GM23338 (cell line): ENCODE measurements at regions not wholly inside any gene's neighbourhood (a gene's known extent, or its start where the extent isn't known, plus 50 kb on each side); places are given as distances from the start of the nearest gene placed in this dataset.

Experiments
- ATAC-seq: fragments of 200-7000 bp; cut with Tn5 transposase; 3 replicates; pipeline ENCODE4 v1.9.1; 2020
- DNase-seq: peaks from one replicate; pipeline ENCODE4 v3.0.0-alpha.2; 2015; ENCODE audit warnings: low spot score
- H2AFZ ChIP-seq: fragments of 200-600 bp; sonication (generic); 2 replicates; pipeline ENCODE4 v1.8.0; 2016; ENCODE audit warnings: antibody characterized with exemption, mild to moderate bottlenecking, moderate library complexity
- H3F3A ChIP-seq: fragments of 200-600 bp; sonication (generic); replicated peaks from 2 replicates; pipeline ENCODE4 v1.8.0; 2017; ENCODE audit warnings: antibody characterized with exemption, mixed run types, low read depth
- H3K27ac ChIP-seq: fragments of 200-600 bp; sonication (generic); 2 replicates; pipeline ENCODE4 v1.6.1; 2016; ENCODE audit warnings: low read depth
- H3K27me3 ChIP-seq: fragments of 200-600 bp; sonication (generic); 2 replicates; pipeline ENCODE4 v1.8.0; 2016; ENCODE audit warnings: mild to moderate bottlenecking, mixed run types, moderate library complexity; ENCODE audit not compliant: insufficient read depth
- H3K36me3 ChIP-seq: fragments of 200-600 bp; sonication (generic); 2 replicates; pipeline ENCODE4 v1.8.0; 2016; ENCODE audit warnings: mild to moderate bottlenecking; ENCODE audit not compliant: insufficient read depth
- H3K4me1 ChIP-seq: fragments of 200-600 bp; sonication (generic); 2 replicates; pipeline ENCODE4 v1.8.0; 2016; ENCODE audit warnings: mild to moderate bottlenecking, moderate library complexity; ENCODE audit not compliant: insufficient read depth
- H3K4me2 ChIP-seq: fragments of 200-600 bp; sonication (generic); 2 replicates; pipeline ENCODE4 v1.7.1; 2017; ENCODE audit warnings: mixed run types
- H3K4me3 ChIP-seq: fragments of 200-600 bp; sonication (generic); 2 replicates; pipeline ENCODE4 v1.6.1; 2016; ENCODE audit warnings: mixed run types
- H3K79me2 ChIP-seq: fragments of 200-600 bp; sonication (generic); replicated peaks from 2 replicates; pipeline ENCODE4 v1.8.0; 2017; ENCODE audit warnings: mild to moderate bottlenecking; ENCODE audit not compliant: insufficient read depth
- H3K9me2 ChIP-seq: fragments of 200-600 bp; sonication (generic); 2 replicates; pipeline ENCODE4 v1.8.0; 2017; ENCODE audit not compliant: insufficient read depth
- H4K20me1 ChIP-seq: fragments of 200-600 bp; sonication (generic); replicated peaks from 2 replicates; pipeline ENCODE4 v1.8.0; 2017; ENCODE audit warnings: mild to moderate bottlenecking; ENCODE audit not compliant: insufficient read depth
- H3K27ac Mint-ChIP-seq: 2 replicates; pipeline ENCODE4 v1.8.0; 2020; ENCODE audit warnings: inconsistent platforms, mild to moderate bottlenecking, moderate library complexity, mixed read lengths
- H3K27me3 Mint-ChIP-seq: 3 replicates; pipeline ENCODE4 v1.8.0; 2022; ENCODE audit warnings: low read depth, mild to moderate bottlenecking, moderate library complexity, mixed read lengths, inconsistent platforms; ENCODE audit not compliant: insufficient read depth, poor library complexity
- H3K36me3 Mint-ChIP-seq: 3 replicates; pipeline ENCODE4 v1.8.0; 2021; ENCODE audit warnings: low read depth, mild to moderate bottlenecking, inconsistent platforms, moderate library complexity, mixed read lengths
- H3K4me1 Mint-ChIP-seq: 3 replicates; pipeline ENCODE4 v1.8.0; 2020; ENCODE audit warnings: mild to moderate bottlenecking, inconsistent platforms, mixed read lengths
- H3K4me3 Mint-ChIP-seq: 3 replicates; pipeline ENCODE4 v1.8.0; 2021; ENCODE audit warnings: moderate library complexity, mild to moderate bottlenecking, inconsistent platforms, mixed read lengths
- H3K9me3 Mint-ChIP-seq: 3 replicates; pipeline ENCODE4 v1.8.0; 2020; ENCODE audit warnings: moderate library complexity, mild to moderate bottlenecking, inconsistent platforms, mixed read lengths
- CREB1 ChIP-seq: fragments of 250-450 bp; sonication (Bioruptor Pico); IDR thresholded peaks from 2 replicates; pipeline ENCODE4 v1.5.0; 2020; ENCODE audit warnings: low read depth, mild to moderate bottlenecking, moderate library complexity
- EZH2 ChIP-seq: fragments of 200-600 bp; sonication (generic); IDR thresholded peaks from one replicate; pipeline ENCODE4 v1.8.0; 2017; ENCODE audit warnings: antibody characterized with exemption, mild to moderate bottlenecking, low read depth; ENCODE audit not compliant: unreplicated experiment
- EZH2phosphoT487 ChIP-seq: fragments of 200-600 bp; sonication (generic); IDR thresholded peaks from one replicate; pipeline ENCODE4 v1.8.1; 2018; ENCODE audit warnings: antibody characterized with exemption; ENCODE audit not compliant: unreplicated experiment
- NANOG ChIP-seq: IDR thresholded peaks from 2 replicates; pipeline ENCODE4 v1.6.1; 2016; ENCODE audit warnings: antibody characterized with exemption, borderline replicate concordance
- POLR2AphosphoS5 ChIP-seq: IDR thresholded peaks from 2 replicates; pipeline ENCODE4 v1.6.1; 2016; ENCODE audit warnings: antibody characterized with exemption, low read depth
- STAT1 ChIP-seq: IDR thresholded peaks from one replicate; pipeline ENCODE4 v1.6.1; 2016; ENCODE audit warnings: antibody characterized with exemption; ENCODE audit not compliant: unreplicated experiment
- ZNF114 ChIP-seq: fragments of 250-450 bp; sonication (Bioruptor Pico); IDR thresholded peaks from 2 replicates; pipeline ENCODE4 v1.5.0; 2020; ENCODE audit warnings: mild to moderate bottlenecking, moderate library complexity
- ZNF331 ChIP-seq: fragments of 250-450 bp; sonication (Bioruptor Pico); IDR thresholded peaks from 2 replicates; pipeline ENCODE4 v1.5.0; 2020; ENCODE audit warnings: low read depth, mild to moderate bottlenecking, moderate library complexity
- TF ChIP-seq, protein P1 (sequence below), 2 experiments: fragments of 200-600 bp in 1 of 2; sonication (generic) in 1 of 2; conservative IDR thresholded peaks; 2 replicates each; pipeline versions ENCODE4 v1.5.1 to v1.6.1; 2016 to 2017; ENCODE audit warnings: antibody characterized with exemption in 2 of 2, low read depth in 2 of 2, mild to moderate bottlenecking in 2 of 2, moderate library complexity in 1 of 2
- TF ChIP-seq, protein P2 (sequence below): IDR thresholded peaks from one replicate; pipeline ENCODE4 v1.6.1; 2018; ENCODE audit warnings: antibody characterized with exemption; ENCODE audit not compliant: unreplicated experiment
- TF ChIP-seq, protein P3 (sequence below): fragments of 250-450 bp; sonication (Bioruptor Pico); IDR thresholded peaks from 2 replicates; pipeline ENCODE4 v1.5.0; 2020; ENCODE audit warnings: mild to moderate bottlenecking, moderate library complexity

DNA sequence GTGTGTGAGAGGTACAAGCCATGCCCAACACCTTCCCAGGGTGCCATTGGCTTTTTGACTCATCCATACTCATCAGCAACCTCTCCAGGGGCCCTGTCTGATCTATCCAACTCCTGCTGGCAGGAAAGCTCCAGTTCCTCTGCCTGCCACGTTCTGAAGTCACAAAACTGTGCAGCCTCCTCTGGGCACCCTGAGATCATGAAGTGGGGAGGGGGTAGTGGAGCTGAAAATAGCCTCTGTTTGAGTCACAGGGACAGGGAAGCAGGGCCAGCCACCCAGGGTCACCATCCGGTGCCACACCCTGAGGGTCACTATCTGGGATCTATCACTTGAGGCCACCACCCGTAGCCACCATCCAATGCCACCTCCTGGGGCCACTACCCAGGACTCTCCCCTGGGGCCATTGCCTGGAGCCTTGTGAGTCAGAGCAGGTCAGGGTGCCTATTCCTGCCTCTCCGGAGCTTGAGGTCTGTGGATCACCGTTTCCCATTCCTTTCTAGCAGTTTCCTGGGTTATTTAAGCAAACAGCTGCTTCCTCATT, 172.1 kb downstream of the NUFIP1 start:
- peaks cover 24% of the 10 kb centered on the region for H3K4me1 ChIP-seq
- H3K27ac Mint-ChIP-seq: 0 out of 2 replicates have a peak overlapping the region, but pooled peaks have one; percentile 16
- TF ChIP-seq ZNF331 (CRISPR knock-in tag): no peak
- no peak for TF ChIP-seq ZNF114
- TF ChIP-seq, protein P1, sequence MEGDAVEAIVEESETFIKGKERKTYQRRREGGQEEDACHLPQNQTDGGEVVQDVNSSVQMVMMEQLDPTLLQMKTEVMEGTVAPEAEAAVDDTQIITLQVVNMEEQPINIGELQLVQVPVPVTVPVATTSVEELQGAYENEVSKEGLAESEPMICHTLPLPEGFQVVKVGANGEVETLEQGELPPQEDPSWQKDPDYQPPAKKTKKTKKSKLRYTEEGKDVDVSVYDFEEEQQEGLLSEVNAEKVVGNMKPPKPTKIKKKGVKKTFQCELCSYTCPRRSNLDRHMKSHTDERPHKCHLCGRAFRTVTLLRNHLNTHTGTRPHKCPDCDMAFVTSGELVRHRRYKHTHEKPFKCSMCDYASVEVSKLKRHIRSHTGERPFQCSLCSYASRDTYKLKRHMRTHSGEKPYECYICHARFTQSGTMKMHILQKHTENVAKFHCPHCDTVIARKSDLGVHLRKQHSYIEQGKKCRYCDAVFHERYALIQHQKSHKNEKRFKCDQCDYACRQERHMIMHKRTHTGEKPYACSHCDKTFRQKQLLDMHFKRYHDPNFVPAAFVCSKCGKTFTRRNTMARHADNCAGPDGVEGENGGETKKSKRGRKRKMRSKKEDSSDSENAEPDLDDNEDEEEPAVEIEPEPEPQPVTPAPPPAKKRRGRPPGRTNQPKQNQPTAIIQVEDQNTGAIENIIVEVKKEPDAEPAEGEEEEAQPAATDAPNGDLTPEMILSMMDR (conservative IDR thresholded peaks at IDR 0.05; ENCODE audit: low read depth in 2 of 2): no peak
- TF ChIP-seq, protein P2, sequence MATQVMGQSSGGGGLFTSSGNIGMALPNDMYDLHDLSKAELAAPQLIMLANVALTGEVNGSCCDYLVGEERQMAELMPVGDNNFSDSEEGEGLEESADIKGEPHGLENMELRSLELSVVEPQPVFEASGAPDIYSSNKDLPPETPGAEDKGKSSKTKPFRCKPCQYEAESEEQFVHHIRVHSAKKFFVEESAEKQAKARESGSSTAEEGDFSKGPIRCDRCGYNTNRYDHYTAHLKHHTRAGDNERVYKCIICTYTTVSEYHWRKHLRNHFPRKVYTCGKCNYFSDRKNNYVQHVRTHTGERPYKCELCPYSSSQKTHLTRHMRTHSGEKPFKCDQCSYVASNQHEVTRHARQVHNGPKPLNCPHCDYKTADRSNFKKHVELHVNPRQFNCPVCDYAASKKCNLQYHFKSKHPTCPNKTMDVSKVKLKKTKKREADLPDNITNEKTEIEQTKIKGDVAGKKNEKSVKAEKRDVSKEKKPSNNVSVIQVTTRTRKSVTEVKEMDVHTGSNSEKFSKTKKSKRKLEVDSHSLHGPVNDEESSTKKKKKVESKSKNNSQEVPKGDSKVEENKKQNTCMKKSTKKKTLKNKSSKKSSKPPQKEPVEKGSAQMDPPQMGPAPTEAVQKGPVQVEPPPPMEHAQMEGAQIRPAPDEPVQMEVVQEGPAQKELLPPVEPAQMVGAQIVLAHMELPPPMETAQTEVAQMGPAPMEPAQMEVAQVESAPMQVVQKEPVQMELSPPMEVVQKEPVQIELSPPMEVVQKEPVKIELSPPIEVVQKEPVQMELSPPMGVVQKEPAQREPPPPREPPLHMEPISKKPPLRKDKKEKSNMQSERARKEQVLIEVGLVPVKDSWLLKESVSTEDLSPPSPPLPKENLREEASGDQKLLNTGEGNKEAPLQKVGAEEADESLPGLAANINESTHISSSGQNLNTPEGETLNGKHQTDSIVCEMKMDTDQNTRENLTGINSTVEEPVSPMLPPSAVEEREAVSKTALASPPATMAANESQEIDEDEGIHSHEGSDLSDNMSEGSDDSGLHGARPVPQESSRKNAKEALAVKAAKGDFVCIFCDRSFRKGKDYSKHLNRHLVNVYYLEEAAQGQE: no peak
- no peak for TF ChIP-seq NANOG
- no peak for TF ChIP-seq CREB1
- TF ChIP-seq EZH2: no peak
- no peak for TF ChIP-seq EZH2phosphoT487
- TF ChIP-seq POLR2AphosphoS5: no peak
- no peak for TF ChIP-seq STAT1
- H3K36me3 Mint-ChIP-seq: no peaks in the 10 kb centered on the region
- no peaks in the 10 kb centered on the region for H4K20me1 ChIP-seq
- H3K27me3 Mint-ChIP-seq: peaks cover 4% of the 10 kb centered on the region
- no peaks in the 10 kb centered on the region for H3K36me3 ChIP-seq
- H3K27me3 ChIP-seq: no peaks in the 10 kb centered on the region
- no peaks in the 10 kb centered on the region for H3K9me3 Mint-ChIP-seq
- no peak overlapping the region for H3K4me3 Mint-ChIP-seq
- H3K4me2 ChIP-seq: peak overlapping the region; percentile 46
- H3K9me2 ChIP-seq: no peaks in the 10 kb centered on the region; the same call in 1 of the 2 replicates
- no peaks in the 10 kb centered on the region for H3K79me2 ChIP-seq
- H3F3A ChIP-seq: no peaks in the 10 kb centered on the region
- no peak overlapping the region for H3K4me3 ChIP-seq
- H3K27ac ChIP-seq: no peak overlapping the region
- H3K4me1 Mint-ChIP-seq: peaks cover 34% of the 10 kb centered on the region
- ATAC-seq (no peak), DNase-seq (no peak)
- peak overlapping the region; percentile 1 for H2AFZ ChIP-seq

DNA sequence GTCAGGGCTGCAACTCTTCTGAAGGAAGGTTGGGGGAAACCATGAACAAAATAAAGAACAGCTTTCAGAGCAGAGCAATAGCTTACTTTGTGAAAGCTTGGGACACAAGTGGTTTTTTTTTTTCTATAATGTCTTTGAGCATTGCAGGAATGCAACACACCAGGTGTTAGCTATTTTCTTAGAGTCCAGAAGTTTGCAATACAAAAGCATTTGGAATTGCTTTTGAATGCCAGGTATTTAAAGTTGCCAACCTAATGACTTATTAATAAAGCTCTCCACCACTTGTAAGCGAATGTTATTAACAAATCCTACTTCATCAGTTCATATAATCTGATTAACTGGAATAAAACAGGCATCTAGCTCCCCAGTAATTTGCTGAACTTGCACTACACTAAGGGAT, 172.6 kb downstream of the NUFIP1 start:
- Mint-ChIP-seq H3K36me3 (no peaks in the 10 kb centered on the region), H3K27ac (no peak overlapping the region), H3K27me3 (peaks cover 4% of the 10 kb centered on the region), H3K9me3 (no peaks in the 10 kb centered on the region), H3K4me1 (peaks cover 34% of the 10 kb centered on the region), H3K4me3 (no peak overlapping the region)
- no peak overlapping the region for H3K4me3 ChIP-seq
- H3K27ac ChIP-seq: no peak overlapping the region
- 0 out of 2 replicates have a peak overlapping the region, but pooled peaks have one; percentile 5 for H2AFZ ChIP-seq
- H3F3A ChIP-seq: no peaks in the 10 kb centered on the region
- peaks cover 24% of the 10 kb centered on the region for H3K4me1 ChIP-seq
- H3K36me3 ChIP-seq: no peaks in the 10 kb centered on the region
- H3K27me3 ChIP-seq: no peaks in the 10 kb centered on the region
- no peak for ATAC-seq
- H3K4me2 ChIP-seq: peak overlapping the region; percentile 46; the same call in 1 of the 2 replicates
- H3K9me2 ChIP-seq: no peaks in the 10 kb centered on the region; the same call in 1 of the 2 replicates
- no peaks in the 10 kb centered on the region for H4K20me1 ChIP-seq
- no peaks in the 10 kb centered on the region for H3K79me2 ChIP-seq
- DNase-seq: no peak
- TF ChIP-seq NANOG (no peak), EZH2 (no peak), ZNF114 (no peak), EZH2phosphoT487 (no peak)
- TF ChIP-seq, protein P3, sequence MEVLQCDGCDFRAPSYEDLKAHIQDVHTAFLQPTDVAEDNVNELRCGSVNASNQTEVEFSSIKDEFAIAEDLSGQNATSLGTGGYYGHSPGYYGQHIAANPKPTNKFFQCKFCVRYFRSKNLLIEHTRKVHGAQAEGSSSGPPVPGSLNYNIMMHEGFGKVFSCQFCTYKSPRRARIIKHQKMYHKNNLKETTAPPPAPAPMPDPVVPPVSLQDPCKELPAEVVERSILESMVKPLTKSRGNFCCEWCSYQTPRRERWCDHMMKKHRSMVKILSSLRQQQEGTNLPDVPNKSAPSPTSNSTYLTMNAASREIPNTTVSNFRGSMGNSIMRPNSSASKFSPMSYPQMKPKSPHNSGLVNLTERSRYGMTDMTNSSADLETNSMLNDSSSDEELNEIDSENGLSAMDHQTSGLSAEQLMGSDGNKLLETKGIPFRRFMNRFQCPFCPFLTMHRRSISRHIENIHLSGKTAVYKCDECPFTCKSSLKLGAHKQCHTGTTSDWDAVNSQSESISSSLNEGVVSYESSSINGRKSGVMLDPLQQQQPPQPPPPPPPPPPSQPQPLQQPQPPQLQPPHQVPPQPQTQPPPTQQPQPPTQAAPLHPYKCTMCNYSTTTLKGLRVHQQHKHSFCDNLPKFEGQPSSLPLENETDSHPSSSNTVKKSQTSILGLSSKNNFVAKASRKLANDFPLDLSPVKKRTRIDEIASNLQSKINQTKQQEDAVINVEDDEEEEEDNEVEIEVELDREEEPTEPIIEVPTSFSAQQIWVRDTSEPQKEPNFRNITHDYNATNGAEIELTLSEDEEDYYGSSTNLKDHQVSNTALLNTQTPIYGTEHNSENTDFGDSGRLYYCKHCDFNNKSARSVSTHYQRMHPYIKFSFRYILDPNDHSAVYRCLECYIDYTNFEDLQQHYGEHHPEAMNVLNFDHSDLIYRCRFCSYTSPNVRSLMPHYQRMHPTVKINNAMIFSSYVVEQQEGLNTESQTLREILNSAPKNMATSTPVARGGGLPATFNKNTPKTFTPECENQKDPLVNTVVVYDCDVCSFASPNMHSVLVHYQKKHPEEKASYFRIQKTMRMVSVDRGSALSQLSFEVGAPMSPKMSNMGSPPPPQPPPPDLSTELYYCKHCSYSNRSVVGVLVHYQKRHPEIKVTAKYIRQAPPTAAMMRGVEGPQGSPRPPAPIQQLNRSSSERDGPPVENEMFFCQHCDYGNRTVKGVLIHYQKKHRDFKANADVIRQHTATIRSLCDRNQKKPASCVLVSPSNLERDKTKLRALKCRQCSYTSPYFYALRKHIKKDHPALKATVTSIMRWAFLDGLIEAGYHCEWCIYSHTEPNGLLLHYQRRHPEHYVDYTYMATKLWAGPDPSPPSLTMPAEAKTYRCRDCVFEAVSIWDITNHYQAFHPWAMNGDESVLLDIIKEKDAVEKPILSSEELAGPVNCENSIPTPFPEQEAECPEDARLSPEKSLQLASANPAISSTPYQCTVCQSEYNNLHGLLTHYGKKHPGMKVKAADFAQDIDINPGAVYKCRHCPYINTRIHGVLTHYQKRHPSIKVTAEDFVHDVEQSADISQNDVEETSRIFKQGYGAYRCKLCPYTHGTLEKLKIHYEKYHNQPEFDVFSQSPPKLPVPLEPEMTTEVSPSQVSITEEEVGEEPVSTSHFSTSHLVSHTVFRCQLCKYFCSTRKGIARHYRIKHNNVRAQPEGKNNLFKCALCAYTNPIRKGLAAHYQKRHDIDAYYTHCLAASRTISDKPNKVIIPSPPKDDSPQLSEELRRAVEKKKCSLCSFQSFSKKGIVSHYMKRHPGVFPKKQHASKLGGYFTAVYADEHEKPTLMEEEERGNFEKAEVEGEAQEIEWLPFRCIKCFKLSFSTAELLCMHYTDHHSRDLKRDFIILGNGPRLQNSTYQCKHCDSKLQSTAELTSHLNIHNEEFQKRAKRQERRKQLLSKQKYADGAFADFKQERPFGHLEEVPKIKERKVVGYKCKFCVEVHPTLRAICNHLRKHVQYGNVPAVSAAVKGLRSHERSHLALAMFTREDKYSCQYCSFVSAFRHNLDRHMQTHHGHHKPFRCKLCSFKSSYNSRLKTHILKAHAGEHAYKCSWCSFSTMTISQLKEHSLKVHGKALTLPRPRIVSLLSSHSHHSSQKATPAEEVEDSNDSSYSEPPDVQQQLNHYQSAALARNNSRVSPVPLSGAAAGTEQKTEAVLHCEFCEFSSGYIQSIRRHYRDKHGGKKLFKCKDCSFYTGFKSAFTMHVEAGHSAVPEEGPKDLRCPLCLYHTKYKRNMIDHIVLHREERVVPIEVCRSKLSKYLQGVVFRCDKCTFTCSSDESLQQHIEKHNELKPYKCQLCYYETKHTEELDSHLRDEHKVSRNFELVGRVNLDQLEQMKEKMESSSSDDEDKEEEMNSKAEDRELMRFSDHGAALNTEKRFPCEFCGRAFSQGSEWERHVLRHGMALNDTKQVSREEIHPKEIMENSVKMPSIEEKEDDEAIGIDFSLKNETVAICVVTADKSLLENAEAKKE (CRISPR knock-in tag): no peak
